Type B pancreatic cell (in vitro differentiated cells): ENCODE measurements at regions not wholly inside any gene's neighbourhood (a gene's known extent, or its start where the extent isn't known, plus 50 kb on each side); places are given as distances from the start of the nearest gene placed in this dataset.

Experiments used
- DNase-seq: peaks from one replicate; pipeline ENCODE4 v3.0.0; 2021; ENCODE audit warnings: mixed read lengths; ENCODE audit not compliant: unreplicated experiment; ENCODE audit errors: extremely low spot score
- H3K27ac Mint-ChIP-seq: 2 replicates; pipeline ENCODE4 v1.8.0; 2021; ENCODE audit warnings: mild to moderate bottlenecking, mixed read lengths
- H3K27me3 Mint-ChIP-seq: 2 replicates; pipeline ENCODE4 v1.8.0; 2021; ENCODE audit warnings: mixed read lengths
- H3K36me3 Mint-ChIP-seq: 2 replicates; pipeline ENCODE4 v1.8.0; 2021; ENCODE audit warnings: mixed read lengths
- H3K4me1 Mint-ChIP-seq: one replicate; pipeline ENCODE4 v1.8.0; 2021; ENCODE audit warnings: mixed read lengths; ENCODE audit not compliant: unreplicated experiment
- H3K4me3 Mint-ChIP-seq: 2 replicates; pipeline ENCODE4 v1.8.0; 2021; ENCODE audit warnings: mild to moderate bottlenecking, mixed read lengths
- H3K9me3 Mint-ChIP-seq: 2 replicates; pipeline ENCODE4 v1.8.0; 2021; ENCODE audit warnings: mixed read lengths
- CTCF ChIP-seq: fragments of 200-600 bp; sonication (generic); conservative IDR thresholded peaks from 2 replicates; pipeline ENCODE4 v1.5.0; 2021; ENCODE audit warnings: antibody characterized with exemption, mild to moderate bottlenecking

DNA sequence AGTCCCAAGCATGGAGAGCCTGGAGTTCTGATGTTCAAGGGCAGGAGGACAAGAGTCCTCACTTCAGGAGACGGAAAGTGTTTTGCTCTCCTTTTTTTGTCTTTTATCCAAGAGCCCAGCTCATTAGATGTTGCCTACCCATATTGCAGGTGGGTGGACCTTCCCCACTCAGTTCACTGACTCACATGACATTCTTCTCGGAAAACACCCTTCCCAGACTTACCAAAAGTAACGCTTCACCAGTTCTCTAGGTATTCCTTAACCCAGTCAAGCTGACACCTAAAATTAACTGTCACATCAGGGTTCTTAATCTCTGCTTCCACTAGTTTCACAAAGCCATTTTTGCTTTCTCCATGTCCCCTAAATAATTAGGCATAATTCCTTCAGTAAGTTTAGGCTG, 2215.4 kb upstream of the PCDH20 start:
- no peak for DNase-seq
- H3K27ac Mint-ChIP-seq, result no peak overlapping the region
- H3K4me3 Mint-ChIP-seq, result no peak overlapping the region
- H3K36me3 Mint-ChIP-seq, result no peaks in the 10 kb centered on the region
- H3K4me1 Mint-ChIP-seq, result no peaks in the 10 kb centered on the region
- H3K27me3 Mint-ChIP-seq, result no peaks in the 10 kb centered on the region
- H3K9me3 Mint-ChIP-seq, result no peaks in the 10 kb centered on the region
- TF ChIP-seq CTCF, result no peak

GRCh38 chr13:63629591-63629990, 2213.9 kb upstream of the PCDH20 start:
- TF ChIP-seq CTCF, result no peak

DNA sequence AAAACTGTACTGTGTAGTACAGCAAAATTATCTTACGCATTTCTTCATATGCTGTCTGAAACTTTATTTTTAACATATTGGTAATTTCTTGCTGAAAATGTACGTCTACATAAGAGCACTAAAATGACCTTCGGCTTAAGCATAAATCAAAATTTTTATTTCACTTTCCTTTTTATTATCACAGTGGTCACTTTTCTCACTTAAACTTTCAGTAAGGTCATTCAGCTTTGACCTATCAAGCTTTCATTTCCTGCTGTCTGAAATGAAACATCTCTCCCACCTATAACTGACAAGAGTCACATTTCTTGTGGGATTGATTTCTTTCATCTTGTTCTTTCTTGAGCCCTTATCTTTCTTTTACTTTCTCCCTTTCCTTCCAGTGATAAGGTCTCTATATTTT, 2212.7 kb upstream of the PCDH20 start:
- no peak for DNase-seq
- Mint-ChIP-seq H3K4me3 (no peak overlapping the region), H3K4me1 (no peaks in the 10 kb centered on the region), H3K36me3 (no peaks in the 10 kb centered on the region), H3K27ac (no peak overlapping the region), H3K9me3 (peaks cover 4% of the 10 kb centered on the region), H3K27me3 (no peaks in the 10 kb centered on the region)
- no peak for TF ChIP-seq CTCF

More at GRCh38 chr13:63629591-63629990, 2213.9 kb upstream of the PCDH20 start:
- H3K36me3 Mint-ChIP-seq, result no peaks in the 10 kb centered on the region
- H3K4me3 Mint-ChIP-seq, result no peak overlapping the region
- H3K9me3 Mint-ChIP-seq, result no peaks in the 10 kb centered on the region
- H3K4me1 Mint-ChIP-seq, result no peaks in the 10 kb centered on the region
- no peaks in the 10 kb centered on the region for H3K27me3 Mint-ChIP-seq
- H3K27ac Mint-ChIP-seq, result no peak overlapping the region
- DNase-seq, result no peak

DNA sequence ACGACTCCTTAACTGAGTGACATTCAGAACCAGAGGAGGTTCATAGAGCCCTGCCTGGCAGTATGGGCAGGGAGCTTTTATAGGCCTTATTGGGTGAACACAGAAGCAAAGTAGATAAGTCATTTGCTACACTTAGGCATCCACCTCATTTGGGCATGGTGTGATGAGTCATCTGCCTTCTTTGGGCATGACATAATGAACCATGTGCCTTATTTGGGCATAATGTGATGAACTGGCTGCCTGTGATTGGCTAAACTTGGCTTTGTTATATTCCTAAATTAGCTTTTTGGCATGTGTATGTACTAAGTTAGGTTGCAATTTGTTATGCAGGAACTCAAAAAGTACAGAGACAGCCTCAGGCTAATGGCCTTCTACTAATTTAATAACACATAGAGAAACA, 2210.2 kb upstream of the PCDH20 start:
- Mint-ChIP-seq H3K27me3 (no peaks in the 10 kb centered on the region), H3K4me1 (no peaks in the 10 kb centered on the region), H3K27ac (no peak overlapping the region), H3K4me3 (no peak overlapping the region), H3K36me3 (no peaks in the 10 kb centered on the region), H3K9me3 (peaks cover 4% of the 10 kb centered on the region)
- no peak for TF ChIP-seq CTCF
- DNase-seq, result no peak

DNA sequence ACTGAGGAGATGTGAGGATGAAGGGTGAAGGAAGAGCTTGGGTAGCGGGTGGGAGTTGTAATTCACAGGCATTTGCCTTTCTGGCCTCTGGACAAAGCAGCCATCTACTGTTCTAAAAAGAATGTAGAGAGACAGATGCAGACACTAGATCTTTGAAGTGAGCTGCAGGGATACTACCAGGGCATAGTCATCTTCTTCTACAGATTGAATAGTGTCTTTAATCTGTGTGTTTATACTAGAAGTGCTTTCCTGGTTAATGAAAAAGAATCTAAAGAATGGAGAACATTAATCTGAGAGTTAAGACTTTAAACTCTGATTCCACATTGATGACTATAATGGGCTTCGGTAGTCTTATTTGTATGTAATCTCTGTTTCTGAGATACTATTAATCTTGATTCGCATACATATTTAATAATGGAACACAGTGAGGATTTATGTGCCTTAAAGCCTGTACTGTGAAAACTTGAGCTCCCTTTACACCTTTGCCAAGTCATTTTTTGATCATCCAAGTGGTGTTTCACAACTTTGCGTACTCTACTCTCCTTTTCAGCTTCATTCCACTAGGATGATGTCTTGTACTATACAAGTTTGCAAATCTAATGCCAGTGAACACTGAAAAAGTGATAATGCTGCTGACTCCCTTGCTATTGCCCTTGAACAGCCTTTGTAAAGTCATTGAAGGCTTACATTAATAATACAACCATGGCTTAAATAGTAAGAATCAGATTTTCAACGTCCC, 2199.4 kb upstream of the PCDH20 start:
- no peak overlapping the region for H3K4me3 Mint-ChIP-seq
- no peak for DNase-seq
- no peak overlapping the region for H3K27ac Mint-ChIP-seq
- no peaks in the 10 kb centered on the region for H3K4me1 Mint-ChIP-seq
- no peaks in the 10 kb centered on the region for H3K36me3 Mint-ChIP-seq
- H3K9me3 Mint-ChIP-seq, result no peaks in the 10 kb centered on the region
- TF ChIP-seq CTCF, result no peak
- no peaks in the 10 kb centered on the region for H3K27me3 Mint-ChIP-seq

- H3K4me1 Mint-ChIP-seq, result no peaks in the 10 kb centered on the region
- DNase-seq, result no peak
- no peak overlapping the region for H3K27ac Mint-ChIP-seq
- no peak overlapping the region for H3K4me3 Mint-ChIP-seq
- H3K9me3 Mint-ChIP-seq, result no peaks in the 10 kb centered on the region
- no peaks in the 10 kb centered on the region for H3K27me3 Mint-ChIP-seq
- no peaks in the 10 kb centered on the region for H3K36me3 Mint-ChIP-seq
- no peak for TF ChIP-seq CTCF
Measured at GRCh38 chr13:63607153-63607552, 2191.5 kb upstream of the PCDH20 start.
